PC-9 (cell line): ENCODE measurements at regions not wholly inside any gene's neighbourhood (a gene's known extent, or its start where the extent isn't known, plus 50 kb on each side); places are given as distances from the start of the nearest gene placed in this dataset.

Experiments
- EZH2 ChIP-seq: fragments of 200-600 bp; sonication (generic); IDR thresholded peaks from 2 replicates; pipeline ENCODE4 v1.8.0; 2017; ENCODE audit warnings: antibody characterized with exemption, low read depth
- TF ChIP-seq, protein P1 (sequence below): fragments of 200-600 bp; sonication (generic); conservative IDR thresholded peaks from 2 replicates; pipeline ENCODE4 v1.6.1; 2017; ENCODE audit warnings: mixed run types, antibody characterized with exemption, mild to moderate bottlenecking, moderate library complexity

DNA sequence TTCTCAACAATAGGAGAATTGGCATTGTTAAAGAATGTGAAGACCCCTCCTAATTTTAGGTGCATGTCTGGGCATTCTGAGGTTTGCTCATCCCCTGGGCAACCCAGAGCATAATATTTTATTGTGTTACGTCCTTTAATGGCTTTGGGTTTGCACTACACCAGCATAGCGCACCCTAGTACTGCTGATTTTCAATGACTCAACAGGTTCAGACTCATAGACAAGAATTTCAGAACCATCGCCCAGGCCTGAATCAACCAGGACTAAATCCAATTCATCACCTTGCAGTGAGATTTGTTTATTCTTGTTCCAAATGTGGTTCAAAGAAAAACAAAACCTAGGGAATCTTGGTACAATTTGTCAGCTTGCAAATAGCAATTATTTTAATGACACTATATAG lies 137.8 kb upstream of the PHACTR1 start:
- TF ChIP-seq EZH2: no peak
- TF ChIP-seq, protein P1, sequence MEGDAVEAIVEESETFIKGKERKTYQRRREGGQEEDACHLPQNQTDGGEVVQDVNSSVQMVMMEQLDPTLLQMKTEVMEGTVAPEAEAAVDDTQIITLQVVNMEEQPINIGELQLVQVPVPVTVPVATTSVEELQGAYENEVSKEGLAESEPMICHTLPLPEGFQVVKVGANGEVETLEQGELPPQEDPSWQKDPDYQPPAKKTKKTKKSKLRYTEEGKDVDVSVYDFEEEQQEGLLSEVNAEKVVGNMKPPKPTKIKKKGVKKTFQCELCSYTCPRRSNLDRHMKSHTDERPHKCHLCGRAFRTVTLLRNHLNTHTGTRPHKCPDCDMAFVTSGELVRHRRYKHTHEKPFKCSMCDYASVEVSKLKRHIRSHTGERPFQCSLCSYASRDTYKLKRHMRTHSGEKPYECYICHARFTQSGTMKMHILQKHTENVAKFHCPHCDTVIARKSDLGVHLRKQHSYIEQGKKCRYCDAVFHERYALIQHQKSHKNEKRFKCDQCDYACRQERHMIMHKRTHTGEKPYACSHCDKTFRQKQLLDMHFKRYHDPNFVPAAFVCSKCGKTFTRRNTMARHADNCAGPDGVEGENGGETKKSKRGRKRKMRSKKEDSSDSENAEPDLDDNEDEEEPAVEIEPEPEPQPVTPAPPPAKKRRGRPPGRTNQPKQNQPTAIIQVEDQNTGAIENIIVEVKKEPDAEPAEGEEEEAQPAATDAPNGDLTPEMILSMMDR: no peak
